Upper lobe of left lung (tissue), 4 donors: ENCODE measurements at regions not wholly inside any gene's neighbourhood (a gene's known extent, or its start where the extent isn't known, plus 50 kb on each side); places are given as distances from the start of the nearest gene placed in this dataset.

ENCODE experiments used
- EP300 ChIP-seq, 4 donors: sonication (generic); formaldehyde crosslinking; IDR thresholded peaks; one replicate each; pipeline ENCODE4 v1.5.1; 2017; ENCODE audit warnings: antibody characterized with exemption in 4 of 4, control low read depth in 2 of 4
- POLR2A ChIP-seq, 4 donors: fragments of 450-650 bp; IDR thresholded peaks; one replicate each; pipeline ENCODE4 v1.5.1; 2016 to 2017; ENCODE audit warnings: antibody characterized with exemption in 4 of 4, mild to moderate bottlenecking in 2 of 4
- POLR2AphosphoS5 ChIP-seq, 2 donors: sonication (generic); formaldehyde crosslinking; IDR thresholded peaks; one replicate each; pipeline ENCODE4 v1.5.1; 2017; ENCODE audit warnings: antibody characterized with exemption in 2 of 2
- TF ChIP-seq, protein P1 (sequence below), 6 experiments: fragments of 450-650 bp in 4 of 6; fragments of 200-600 bp in 2 of 6; sonication (generic) in 2 of 6; IDR thresholded peaks; one replicate each; pipeline ENCODE4 v1.5.1; 2016 to 2019; ENCODE audit warnings: antibody characterized with exemption in 6 of 6

DNA sequence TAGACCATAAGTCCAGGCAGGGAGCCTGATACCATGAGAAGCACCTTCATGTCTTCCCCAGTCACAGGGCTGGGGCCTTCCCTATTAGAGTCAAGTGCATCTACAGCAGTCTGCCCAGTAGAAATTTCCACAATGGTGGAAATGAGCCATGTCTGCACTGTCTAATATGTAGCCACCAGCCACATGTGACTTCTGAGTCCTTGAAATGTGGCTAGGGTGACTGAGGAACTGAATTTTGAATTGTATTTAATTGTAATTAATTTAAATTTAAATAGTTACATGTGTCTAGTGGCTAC is 300.2 kb downstream of the CLIC5 start:
- TF ChIP-seq, protein P1, sequence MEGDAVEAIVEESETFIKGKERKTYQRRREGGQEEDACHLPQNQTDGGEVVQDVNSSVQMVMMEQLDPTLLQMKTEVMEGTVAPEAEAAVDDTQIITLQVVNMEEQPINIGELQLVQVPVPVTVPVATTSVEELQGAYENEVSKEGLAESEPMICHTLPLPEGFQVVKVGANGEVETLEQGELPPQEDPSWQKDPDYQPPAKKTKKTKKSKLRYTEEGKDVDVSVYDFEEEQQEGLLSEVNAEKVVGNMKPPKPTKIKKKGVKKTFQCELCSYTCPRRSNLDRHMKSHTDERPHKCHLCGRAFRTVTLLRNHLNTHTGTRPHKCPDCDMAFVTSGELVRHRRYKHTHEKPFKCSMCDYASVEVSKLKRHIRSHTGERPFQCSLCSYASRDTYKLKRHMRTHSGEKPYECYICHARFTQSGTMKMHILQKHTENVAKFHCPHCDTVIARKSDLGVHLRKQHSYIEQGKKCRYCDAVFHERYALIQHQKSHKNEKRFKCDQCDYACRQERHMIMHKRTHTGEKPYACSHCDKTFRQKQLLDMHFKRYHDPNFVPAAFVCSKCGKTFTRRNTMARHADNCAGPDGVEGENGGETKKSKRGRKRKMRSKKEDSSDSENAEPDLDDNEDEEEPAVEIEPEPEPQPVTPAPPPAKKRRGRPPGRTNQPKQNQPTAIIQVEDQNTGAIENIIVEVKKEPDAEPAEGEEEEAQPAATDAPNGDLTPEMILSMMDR (IDR thresholded peaks at IDR 0.05), result no peak
- TF ChIP-seq POLR2AphosphoS5 (IDR thresholded peaks at IDR 0.05) (no peak), POLR2A (IDR thresholded peaks at IDR 0.05) (no peak), EP300 (IDR thresholded peaks at IDR 0.05) (no peak)
